Thoracic aorta (tissue), 2 donors: ENCODE measurements at regions not wholly inside any gene's neighbourhood (a gene's known extent, or its start where the extent isn't known, plus 50 kb on each side); places are given as distances from the start of the nearest gene placed in this dataset.

Experiments used
- ATAC-seq: fragments of 150-250 bp; one replicate; pipeline ENCODE4 v1.8.0; 2017; ENCODE audit warnings: low read depth; ENCODE audit not compliant: insufficient number of reproducible peaks, low FRiP score
- DNase-seq: peaks from one replicate; pipeline ENCODE4 v3.0.0-alpha.2; 2020; ENCODE audit warnings: low spot score
- H3K27ac ChIP-seq, 2 donors: fragments of 200-600 bp; sonication (generic); 1 replicate in 1 of 2; 2 replicates in 1 of 2; pipeline ENCODE4 v1.5.1; 2016; ENCODE audit warnings: mild to moderate bottlenecking in 2 of 2, moderate library complexity in 2 of 2
- H3K27me3 ChIP-seq: fragments of 200-600 bp; sonication (generic); replicated peaks from 2 replicates; pipeline ENCODE4 v1.6.0; 2016; ENCODE audit warnings: mild to moderate bottlenecking; ENCODE audit not compliant: insufficient read depth
- H3K36me3 ChIP-seq: fragments of 200-600 bp; sonication (generic); one replicate; pipeline ENCODE4 v1.5.1; 2016
- H3K4me1 ChIP-seq, 2 donors: fragments of 200-600 bp; sonication (generic); 1 replicate in 1 of 2; 2 replicates in 1 of 2; pipeline versions ENCODE4 v1.5.1 to v1.6.0; 2016; ENCODE audit warnings: low read depth in 2 of 2, mild to moderate bottlenecking in 1 of 2; ENCODE audit not compliant: control insufficient read depth in 1 of 2
- H3K4me3 ChIP-seq: fragments of 200-600 bp; sonication (generic); 2 replicates; pipeline ENCODE4 v1.5.1; 2016; ENCODE audit warnings: mild to moderate bottlenecking
- H3K9me3 ChIP-seq: fragments of 200-600 bp; sonication (generic); 2 replicates; pipeline ENCODE4 v1.5.1; 2016
- TF ChIP-seq, protein P1 (sequence below): fragments of 200-600 bp; sonication (generic); IDR thresholded peaks from one replicate; pipeline ENCODE4 v1.5.1; 2019; ENCODE audit warnings: antibody characterized with exemption

DNA sequence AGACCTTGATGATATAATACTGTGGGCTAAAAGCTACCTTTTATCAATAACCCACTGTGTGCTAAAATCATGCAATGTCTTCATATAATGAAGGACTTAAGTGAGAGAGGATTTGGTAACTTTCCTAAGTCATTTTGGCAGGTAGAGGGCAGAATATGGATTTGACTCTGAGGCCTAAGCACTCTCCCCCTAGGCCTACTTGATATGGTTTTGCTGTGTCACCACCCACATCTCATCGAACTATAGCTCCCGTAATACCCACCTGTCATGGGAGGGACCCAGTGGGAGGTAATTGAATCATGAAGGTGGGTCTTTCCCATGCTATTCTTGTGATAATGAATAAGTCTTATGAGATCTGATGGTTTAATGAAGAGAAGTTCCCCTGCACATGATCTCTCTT lies 229.7 kb downstream of the GBA3 start:
- TF ChIP-seq, protein P1, sequence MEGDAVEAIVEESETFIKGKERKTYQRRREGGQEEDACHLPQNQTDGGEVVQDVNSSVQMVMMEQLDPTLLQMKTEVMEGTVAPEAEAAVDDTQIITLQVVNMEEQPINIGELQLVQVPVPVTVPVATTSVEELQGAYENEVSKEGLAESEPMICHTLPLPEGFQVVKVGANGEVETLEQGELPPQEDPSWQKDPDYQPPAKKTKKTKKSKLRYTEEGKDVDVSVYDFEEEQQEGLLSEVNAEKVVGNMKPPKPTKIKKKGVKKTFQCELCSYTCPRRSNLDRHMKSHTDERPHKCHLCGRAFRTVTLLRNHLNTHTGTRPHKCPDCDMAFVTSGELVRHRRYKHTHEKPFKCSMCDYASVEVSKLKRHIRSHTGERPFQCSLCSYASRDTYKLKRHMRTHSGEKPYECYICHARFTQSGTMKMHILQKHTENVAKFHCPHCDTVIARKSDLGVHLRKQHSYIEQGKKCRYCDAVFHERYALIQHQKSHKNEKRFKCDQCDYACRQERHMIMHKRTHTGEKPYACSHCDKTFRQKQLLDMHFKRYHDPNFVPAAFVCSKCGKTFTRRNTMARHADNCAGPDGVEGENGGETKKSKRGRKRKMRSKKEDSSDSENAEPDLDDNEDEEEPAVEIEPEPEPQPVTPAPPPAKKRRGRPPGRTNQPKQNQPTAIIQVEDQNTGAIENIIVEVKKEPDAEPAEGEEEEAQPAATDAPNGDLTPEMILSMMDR: no peak
- Histone ChIP-seq H3K9me3 (no peaks in the 10 kb centered on the region), H3K4me3 (no peak overlapping the region), H3K27me3 (no peaks in the 10 kb centered on the region), H3K27ac (no peak overlapping the region), H3K36me3 (no peaks in the 10 kb centered on the region), H3K4me1 (no peaks in the 10 kb centered on the region)
- DNase-seq (no peak), ATAC-seq (no peak)

GRCh38 chr4:22921936-22922335 lies 229.2 kb downstream of the GBA3 start:
- no peak for DNase-seq

GRCh38 chr4:22911285-22911684 lies 218.5 kb downstream of the GBA3 start:
- Histone ChIP-seq H3K9me3 (no peaks in the 10 kb centered on the region), H3K4me1 (no peaks in the 10 kb centered on the region), H3K36me3 (no peaks in the 10 kb centered on the region), H3K27ac (no peak overlapping the region), H3K27me3 (no peaks in the 10 kb centered on the region), H3K4me3 (no peak overlapping the region)
- no peak for DNase-seq
- no peak for ATAC-seq
- TF ChIP-seq, protein P1: no peak

More at GRCh38 chr4:22921936-22922335, 229.2 kb downstream of the GBA3 start:
- H3K27me3 ChIP-seq: no peaks in the 10 kb centered on the region
- H3K4me1 ChIP-seq: no peaks in the 10 kb centered on the region
- ATAC-seq: no peak
- H3K36me3 ChIP-seq: no peaks in the 10 kb centered on the region
- TF ChIP-seq, protein P1: no peak
- no peak overlapping the region for H3K4me3 ChIP-seq
- no peaks in the 10 kb centered on the region for H3K9me3 ChIP-seq
- no peak overlapping the region for H3K27ac ChIP-seq

GRCh38 chr4:22910200-22910599 lies 217.5 kb downstream of the GBA3 start:
- TF ChIP-seq, protein P1: no peak
- Histone ChIP-seq H3K4me1 (no peaks in the 10 kb centered on the region), H3K27ac (no peak overlapping the region), H3K9me3 (no peaks in the 10 kb centered on the region), H3K36me3 (no peaks in the 10 kb centered on the region), H3K27me3 (no peaks in the 10 kb centered on the region), H3K4me3 (no peak overlapping the region)
- no peak for ATAC-seq
- no peak for DNase-seq

GRCh38 chr4:22906045-22906444 lies 213.3 kb downstream of the GBA3 start:
- no peaks in the 10 kb centered on the region for H3K36me3 ChIP-seq
- H3K4me1 ChIP-seq: no peaks in the 10 kb centered on the region
- no peaks in the 10 kb centered on the region for H3K27me3 ChIP-seq
- DNase-seq (no peak), ATAC-seq (no peak)
- H3K27ac ChIP-seq: no peak overlapping the region
- no peak overlapping the region for H3K4me3 ChIP-seq
- no peaks in the 10 kb centered on the region for H3K9me3 ChIP-seq
- TF ChIP-seq, protein P1: no peak
